GM21786 (cell line): ENCODE measurements at regions not wholly inside any gene's neighbourhood (a gene's known extent, or its start where the extent isn't known, plus 50 kb on each side); places are given as distances from the start of the nearest gene placed in this dataset.

ENCODE experiments used
- ATAC-seq: cut with Tn5 transposase; IDR thresholded peaks from one replicate; pipeline ENCODE4 v1.9.1; 2021; ENCODE audit not compliant: unreplicated experiment

DNA sequence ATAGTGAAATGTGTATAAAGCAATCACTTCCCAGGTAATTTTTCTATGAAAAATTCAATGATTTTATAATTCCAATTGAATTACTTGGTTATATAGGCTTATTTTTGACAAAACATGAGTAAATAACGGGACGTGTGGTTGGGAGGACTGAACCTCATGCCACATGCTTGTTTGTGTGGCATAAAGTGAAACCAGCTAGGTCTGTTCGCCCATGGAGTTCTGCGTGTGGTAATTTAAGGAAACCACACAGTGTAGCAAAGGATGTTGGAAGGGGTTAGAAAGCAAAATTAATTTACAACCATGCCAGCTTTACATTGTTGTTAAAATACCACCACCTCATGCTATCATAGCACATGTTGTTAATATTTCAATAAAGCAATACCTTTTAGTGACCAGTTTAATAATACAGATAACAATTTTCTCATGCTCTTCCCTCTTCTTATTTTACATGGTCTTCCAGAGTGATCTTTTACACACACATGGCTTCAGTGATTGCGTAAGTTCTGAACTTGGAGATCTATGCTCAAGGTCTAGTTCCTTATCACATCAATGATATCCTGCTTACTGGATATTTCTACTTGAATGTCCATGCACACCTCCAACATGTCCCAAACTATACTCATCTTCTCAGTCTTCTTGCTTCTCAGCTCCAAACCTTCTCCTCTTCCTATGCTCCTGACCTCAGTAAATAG is 156.4 kb upstream of the ITGA4 start:
- ATAC-seq = no peak

DNA sequence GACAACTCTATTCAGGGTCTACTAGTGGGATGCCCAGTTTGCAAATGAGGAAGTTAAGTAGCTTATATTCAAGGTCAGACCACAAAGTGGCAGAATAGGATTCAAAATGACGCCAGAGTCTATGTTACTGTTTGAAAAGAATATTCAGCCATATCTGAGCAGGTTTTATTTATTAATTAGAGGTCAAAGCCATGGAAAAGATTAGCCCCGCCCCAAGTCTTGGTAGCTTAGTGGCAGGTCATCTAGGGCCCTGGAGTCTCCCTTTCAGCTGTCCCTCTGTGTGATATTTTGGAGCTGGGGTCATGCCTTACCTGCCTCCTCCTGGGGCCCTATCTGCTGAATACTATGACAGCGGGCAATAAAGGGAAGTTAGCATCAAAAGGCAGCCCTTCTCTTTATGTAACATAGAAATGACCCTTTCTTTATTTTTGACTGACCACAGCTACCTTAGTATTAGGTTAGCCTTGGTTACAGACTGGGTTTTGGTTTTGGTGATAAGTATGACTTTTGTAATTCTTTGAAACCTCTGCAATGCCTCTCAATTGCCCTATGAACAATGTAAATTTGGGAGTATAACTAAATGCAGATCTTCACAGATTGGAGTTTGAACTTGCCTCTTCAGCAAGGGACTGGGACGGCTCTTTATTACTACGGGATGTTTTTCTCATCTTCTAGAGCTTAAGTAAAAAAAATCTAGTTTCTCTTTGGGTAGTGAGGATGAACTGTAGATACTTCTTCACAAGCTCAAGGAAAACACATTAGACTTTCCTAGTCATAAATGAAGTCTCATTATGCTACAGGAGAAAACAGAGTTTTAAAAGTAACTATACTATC is 153.0 kb upstream of the ITGA4 start:
- peak; percentile 40 for ATAC-seq

DNA sequence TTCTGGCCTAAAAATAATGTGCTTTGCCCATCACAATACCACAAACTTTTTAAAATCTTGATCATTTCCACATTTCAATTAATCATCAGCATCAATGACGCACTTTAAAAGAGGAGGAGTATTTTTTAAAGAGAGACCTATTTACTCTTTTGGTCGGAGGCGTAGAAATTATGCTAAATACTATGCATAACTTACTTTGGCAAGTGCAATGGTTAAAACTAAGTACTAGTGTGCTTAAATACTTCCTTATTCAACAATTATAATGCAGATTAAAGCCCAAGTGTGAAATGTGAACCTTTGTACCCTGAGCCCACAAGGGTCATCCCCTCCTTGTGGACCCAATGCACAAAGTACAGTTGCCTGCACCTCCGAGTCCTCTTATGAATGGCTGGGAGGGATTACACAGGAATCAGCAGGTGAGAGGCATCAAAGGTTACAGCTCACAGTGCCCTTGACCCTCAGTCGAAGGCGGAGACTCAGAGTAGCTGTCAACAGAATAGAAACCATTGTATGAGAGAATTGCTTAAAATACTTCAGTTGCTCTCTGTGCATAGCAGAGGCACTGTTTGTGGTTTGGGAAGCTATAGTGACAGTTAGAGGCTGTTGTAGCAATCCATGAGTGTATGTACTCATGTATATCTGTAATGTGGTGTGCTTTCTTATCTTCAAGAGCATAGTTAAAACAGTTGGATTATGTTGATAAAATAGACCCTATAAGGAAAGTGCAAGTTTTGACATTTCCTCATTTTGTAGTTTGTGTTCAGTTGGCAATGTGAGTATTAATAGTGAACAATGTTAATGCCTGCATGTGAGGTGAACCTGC is 151.7 kb upstream of the ITGA4 start:
- ATAC-seq = peak; percentile 88

DNA sequence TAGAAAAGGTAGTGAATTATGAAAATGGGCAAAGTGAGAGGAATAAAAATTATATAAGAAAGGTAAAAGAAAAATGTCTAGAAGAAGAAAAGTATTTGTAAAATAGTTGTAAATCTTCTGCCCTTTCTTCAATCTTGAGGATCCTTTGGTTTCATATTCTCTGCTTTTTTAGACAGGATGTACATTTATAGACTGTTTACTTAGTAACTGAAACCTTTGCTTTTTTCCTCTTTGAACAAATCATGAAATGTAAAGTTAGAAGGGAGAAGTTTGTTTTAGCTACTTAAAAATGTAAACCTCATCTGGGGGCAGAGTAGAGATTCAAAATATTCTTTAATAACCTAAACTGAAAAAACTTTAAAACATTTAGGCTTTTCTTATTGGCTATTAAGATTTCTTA is 150.4 kb upstream of the ITGA4 start:
- peak; percentile 11 for ATAC-seq

DNA sequence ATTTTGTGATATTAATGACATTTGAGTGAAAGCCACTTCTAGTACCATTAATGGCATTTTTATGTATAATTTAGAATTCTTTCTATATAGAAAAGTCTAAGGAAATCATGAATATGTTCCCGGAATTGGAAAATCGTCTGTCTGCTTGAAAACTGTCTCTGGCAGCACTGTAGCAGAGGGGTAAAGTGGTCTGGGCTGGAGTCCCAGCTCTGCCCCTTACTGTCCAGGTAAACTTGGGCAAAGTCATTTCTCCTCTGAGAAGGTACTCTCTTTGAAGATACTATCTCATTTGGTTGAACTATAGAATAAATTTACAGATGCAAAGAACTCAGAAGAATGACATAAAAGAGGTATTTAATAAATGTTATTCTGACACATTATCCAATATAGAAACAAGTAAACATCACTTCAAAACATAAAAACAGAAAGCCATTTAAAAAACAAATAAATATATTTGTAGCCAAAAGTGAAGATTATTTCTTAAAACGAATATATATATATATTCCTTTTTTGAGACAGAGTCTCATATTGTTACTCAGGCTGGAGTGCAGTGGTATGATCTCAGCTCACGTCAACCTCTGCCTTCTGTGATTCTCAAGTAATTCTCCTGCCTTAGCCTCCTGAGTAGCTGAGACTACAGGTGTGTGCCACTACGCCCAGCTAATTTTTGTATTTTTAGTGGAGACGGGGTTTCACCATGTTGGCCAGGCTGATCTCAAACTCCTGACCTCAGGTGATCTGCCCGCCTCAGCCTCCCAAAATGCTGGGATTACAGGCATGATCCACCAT is 149.8 kb upstream of the ITGA4 start:
- no peak for ATAC-seq

DNA sequence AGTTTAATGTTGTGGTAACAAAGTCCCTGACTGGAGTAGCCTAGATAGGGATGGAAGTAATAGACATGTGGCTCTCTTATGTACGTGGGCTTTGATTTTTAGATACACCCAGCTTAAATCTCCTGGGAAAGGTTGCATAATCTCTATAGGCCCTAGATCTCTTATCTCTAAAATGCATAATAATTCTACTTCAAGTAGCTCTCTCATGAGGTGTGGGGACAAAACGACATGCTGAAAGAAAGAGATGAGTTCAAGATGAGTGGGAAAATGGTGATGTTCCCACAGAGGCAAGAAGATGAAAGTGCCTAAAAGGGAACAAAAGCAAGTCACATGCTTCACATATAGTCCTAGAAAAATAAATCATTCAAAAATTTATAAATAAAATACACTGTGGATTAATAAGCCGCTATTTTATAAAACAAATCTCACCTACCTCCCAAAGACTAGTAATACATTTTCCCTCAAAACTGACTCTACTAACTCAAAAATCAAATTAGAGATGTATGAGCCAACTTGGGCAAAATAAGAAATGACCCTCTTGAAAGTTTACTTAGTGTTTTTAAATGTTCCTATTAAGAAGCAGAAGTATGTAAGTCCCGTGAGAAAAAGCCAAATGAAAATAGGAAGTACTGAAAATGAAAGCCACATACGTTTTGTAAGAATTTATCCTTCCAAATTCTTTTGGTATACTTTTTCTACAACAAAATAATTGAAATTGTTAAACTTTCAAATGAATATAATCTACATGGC is 148.2 kb upstream of the ITGA4 start:
- no peak for ATAC-seq

DNA sequence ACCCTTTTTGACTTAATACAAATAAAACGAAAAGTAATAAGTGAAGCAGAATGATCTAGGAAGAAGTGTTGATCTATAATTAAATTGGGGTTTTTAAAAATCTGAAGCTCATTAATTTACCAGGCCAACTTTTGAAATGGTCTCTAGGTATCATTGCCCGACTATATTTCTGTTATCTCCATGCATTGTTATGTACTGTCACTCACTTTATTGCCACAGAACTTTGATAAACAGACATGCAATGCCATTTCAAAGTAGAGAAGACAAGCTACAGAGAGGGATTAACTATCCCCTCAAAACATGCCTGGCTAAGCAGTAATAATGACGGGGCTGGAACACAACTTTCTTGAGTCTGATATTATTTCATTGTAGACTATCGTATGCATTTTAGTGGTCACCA is 147.6 kb upstream of the ITGA4 start:
- no peak for ATAC-seq

DNA sequence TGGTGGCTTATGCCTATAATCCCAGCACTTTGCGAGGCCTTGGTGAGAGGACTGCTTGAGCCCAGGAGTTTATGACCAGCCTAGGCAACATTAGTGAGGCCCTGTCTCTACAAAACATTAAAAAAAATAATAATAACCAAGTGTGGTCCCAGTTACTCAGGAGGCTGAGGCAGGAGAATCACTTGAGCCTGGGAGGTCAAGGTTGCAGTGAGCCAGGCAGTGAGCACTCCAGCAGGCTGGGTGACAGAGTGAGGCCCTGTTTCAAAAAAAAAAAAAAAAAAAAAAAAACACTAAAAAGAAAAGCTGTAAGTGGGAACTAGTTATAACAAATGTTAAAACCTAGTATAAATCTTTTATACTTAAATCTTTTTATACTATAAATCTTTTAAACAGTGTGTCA is 146.2 kb upstream of the ITGA4 start:
- no peak for ATAC-seq

DNA sequence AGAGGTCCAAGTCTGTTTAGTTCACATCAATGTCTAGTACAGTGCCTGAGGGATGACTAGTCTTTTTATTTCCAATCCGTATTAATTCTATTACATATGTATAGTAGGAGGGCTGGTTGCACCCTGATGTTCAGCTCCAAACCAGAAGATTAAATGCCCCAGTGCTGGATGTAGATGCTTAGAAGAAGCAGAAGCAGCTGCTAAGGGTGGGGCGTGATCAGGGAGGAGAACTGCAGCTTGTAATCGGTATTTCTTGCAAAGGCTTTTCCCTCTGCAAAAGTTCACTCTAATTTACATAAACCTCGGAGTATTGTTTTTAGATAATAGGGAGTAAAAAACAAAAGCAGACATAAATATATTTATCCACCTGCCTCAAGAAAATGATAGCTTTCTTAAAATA is 145.3 kb upstream of the ITGA4 start:
- ATAC-seq = no peak

DNA sequence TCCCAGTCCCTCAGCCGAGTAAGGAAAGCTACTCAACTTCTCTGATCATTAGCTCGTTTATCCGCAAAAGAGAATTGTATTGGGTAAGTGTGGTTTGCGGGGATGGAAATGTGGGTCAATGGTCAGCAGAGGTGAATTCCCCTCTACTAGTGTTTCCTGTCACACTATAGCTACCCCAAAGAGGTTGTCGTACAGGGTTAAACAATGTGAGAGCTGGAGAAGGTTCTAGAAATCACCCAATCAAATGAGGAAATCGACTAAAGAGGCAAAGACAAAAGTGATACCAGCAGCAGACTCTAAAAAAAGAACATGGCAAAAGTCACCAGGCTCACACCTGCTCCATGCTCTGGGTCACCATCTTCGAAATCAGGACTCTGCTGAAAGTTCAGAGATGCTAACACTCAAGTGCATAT is 144.7 kb upstream of the ITGA4 start:
- peak; percentile 87 for ATAC-seq

DNA sequence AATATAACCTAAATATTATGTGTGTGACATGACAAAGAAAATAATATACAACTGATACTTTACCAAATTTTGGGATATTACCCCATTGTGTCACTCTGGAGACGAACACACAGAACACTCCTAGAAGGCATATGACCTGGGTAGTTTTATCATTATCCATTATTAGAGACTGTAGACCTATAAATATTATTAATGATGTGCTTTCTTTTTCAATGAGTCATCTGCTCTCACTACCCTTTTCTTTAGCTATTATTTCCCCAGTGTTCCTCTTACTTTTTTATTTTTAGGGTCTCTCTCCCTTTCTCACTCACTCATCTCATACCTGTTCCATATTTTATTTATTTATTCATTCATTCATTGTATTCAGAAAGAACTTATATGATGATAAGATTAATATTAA is 143.3 kb upstream of the ITGA4 start:
- peak; percentile 20 for ATAC-seq

DNA sequence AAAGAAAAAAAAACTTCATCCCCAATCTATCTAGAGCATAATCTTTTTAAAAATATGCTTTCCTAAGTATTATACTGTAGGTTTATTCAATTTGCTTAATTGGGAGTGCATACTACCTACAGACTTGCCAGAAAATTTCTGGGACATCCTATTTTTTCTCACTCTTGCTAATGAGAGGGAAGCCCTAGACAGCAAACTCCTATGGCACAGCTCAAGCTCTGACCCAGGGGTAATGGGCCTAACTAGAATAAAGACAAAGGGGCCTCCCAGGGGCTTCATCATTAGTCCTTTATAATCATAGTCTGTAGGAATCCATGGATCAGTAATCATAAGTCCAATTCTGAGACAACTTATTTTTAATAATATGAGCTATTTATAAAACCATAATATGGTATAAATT is 142.6 kb upstream of the ITGA4 start:
- no peak for ATAC-seq

DNA sequence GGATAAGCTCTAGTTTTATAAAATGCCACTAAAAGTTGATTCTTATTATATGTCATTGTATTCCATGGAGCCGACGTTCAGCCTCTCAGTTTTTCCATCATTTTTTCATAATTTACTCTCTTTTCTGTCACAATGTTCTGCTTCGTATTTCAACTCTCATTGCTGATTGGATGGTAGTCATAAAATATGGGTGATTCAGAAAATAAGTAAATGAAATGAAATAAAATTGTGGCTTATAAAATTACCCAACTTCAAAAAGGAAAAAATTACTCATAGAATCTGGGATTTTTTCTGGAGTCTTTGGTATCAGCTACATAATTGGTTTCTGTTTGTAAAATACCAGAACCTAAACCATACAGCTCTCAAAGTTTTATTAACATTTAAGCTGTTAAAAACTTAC is 139.7 kb upstream of the ITGA4 start:
- ATAC-seq = no peak

DNA sequence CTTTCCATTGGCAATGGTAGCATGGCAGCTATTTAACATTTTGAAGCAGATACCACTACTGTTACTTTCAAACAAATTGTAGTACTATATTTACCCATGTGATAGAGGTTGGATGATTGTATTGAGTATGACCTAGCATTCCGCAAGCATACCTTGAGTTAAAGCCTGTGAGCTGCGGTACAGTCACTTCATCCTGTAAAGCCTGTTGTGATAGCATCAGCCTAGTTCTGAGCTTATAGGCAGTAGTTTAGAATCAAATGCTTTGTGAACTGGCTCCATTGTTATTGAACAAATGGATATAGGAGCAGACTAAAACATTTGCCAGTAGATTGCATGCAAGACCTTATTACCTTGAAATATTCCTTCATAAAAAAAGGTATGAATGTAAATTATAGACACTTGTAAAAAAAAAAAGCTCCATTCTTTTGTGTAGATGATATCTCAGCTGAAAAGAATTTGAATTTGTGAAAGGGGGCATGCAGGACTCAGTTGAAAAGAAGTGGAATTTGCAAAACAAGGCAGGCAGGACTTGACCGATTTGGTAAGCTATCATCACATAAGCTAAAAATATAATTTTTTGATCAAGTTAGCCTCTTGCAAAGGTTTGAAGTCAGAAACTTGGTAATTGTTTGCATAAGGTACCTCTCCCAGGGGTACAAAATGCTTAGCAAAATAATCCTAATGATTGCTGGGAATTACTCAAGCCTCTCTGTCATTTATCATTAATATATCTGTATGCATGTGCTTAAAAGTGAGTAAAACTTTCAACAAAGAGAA is 138.5 kb upstream of the ITGA4 start:
- no peak for ATAC-seq

DNA sequence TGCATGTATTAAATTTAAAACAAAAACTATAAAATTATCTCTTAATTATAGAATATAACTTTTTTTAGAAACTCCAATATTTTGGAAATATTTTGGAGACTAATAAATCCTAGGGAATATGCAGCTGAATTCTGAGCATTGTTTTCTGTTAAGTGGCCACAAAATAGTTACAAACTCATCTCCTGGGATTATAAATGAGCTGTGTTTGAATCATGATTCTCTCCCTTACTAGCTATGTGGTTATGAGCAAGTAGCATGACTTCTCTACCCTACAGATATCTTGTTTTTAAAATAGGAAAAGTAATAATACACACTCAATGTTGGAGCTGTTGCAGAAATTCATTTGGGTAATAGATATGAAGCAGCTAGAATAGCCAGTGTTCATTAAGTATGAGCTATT is 137.9 kb upstream of the ITGA4 start:
- ATAC-seq = no peak

DNA sequence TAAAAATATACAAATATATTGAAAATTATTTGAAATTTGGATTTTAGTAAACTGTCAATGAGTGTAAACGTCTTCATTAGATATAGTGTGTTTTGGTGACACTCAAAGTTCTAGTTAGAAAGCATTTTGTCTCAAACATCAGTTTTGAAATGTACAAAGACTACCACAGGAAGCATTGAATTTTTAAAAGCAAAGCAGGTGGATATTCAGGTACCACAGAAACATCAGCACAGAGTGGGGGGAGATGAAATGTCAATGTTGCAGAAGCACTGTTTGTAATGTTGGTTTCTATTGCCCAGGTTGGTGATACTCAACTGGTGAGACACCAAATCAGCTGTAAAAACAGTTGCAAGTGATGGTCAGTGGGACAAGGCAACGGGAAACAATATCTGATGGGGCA is 136.5 kb upstream of the ITGA4 start:
- ATAC-seq = no peak

DNA sequence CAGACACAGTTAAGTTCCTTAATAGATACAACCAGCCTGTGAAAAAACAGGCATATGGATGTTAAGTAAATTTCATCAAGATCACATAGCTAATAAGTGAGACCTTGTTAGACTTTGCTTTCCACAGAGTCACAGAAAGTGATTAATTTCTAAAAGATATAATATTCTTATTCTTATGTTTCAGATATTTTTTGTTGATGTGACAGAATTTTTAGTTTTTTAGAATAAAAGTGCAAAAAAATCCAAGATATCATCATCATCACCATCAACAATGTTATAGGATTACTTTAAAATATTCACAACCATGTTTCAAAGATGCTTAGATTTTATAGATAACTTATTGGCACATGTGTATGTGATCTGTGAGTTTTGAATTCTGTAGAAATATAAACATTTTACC is 132.3 kb upstream of the ITGA4 start:
- ATAC-seq = no peak

DNA sequence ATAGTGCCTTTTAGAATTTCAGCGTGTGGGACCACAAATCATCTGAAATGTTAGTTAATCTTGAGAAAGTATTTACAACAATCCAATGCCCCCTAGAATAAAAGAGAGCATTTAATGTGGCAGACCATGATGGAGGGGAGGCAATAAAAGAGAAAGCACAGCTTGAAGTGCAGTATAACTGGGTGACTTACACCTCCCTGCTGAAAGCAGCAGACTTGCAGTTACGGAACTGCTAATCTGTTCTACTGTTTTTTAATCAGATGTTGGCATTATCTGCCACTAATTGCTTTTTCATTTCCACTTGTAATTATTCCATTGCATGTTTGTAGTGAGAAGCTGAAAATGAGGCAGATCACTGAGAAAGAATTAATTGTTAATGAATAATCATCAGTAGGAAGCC is 130.5 kb upstream of the ITGA4 start:
- ATAC-seq = no peak

DNA sequence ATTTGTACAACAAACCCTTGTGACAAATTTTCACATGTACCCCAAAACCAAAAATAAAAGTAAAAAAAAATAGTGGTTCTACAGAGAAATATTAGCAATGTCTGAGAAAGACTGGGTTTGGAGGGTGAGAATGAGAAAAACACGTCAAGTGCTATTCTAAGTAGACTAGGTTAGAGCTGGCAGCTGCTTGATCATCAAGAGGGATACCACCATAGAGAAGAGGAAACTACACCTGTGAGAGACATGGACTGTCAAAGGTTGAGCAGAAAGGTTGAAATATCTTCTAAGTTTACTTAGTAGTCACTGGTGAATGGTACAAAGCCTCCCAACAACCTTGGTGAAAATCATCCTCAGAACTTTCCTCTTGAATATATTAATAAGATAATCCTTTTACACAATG is 126.9 kb upstream of the ITGA4 start:
- no peak for ATAC-seq
